HG03095 (cell line): ENCODE measurements at regions not wholly inside any gene's neighbourhood (a gene's known extent, or its start where the extent isn't known, plus 50 kb on each side); places are given as distances from the start of the nearest gene placed in this dataset.

Experiments used
- ATAC-seq: cut with Tn5 transposase; IDR thresholded peaks from one replicate; pipeline ENCODE4 v1.9.1; 2021; ENCODE audit warnings: moderate library complexity; ENCODE audit not compliant: unreplicated experiment

DNA sequence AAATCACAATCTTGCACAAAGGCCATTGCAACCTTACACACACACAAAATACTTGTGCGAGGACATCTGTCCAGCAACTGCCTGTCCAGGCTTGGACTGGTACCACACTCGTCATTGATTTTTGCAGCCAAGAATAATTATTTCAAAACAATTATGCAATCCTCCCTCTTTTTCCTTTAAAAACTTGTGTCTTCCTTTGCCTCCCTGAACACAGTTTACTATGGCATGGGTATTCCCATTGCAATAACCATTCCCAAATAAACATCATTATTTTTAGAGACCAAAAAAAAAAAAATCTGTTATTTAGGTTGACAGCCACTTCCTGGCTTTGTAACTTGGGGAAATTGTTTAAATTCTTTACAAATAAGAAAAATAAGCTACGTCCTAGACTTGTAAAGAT lies 54.0 kb downstream of the C11orf91 start:
- no peak for ATAC-seq

DNA sequence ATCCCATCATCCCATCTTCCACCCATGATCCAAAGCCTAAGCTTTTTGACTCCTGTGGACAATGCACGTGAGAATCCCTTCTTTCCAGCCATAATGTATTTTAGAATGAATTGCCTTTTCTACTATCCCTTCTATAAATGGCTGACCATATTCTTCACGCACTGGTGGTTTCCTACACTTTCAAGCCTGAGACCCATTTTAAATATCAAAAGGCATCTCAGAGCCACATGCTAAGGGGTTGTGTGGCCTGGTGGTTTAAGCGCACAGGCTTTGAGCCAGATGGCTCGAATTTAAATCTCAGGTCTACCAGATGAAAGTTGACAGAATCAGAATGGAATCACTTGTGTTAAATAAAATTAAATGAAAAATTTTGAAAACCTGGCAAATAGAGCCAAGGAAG lies 54.5 kb downstream of the C11orf91 start:
- ATAC-seq, result no peak

DNA sequence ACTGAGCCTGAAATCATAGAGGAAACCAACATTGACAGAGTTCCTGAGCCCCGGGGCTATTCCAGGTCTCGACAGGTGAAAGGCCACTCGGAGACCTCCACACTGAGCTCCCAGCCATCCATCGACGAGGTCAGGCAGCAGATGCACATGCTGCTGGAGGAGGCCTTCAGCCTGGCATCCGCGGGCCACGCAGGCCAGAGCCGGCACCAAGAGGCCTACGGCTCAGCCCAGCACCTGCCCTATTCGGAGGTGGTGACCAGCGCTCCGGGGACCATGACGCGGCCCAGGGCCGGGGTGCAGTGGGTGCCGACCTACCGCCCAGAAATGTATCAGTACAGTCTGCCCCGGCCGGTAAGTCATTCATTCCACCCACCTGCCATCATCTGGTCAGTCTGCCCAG lies 54.9 kb downstream of the C11orf91 start:
- ATAC-seq, result no peak

DNA sequence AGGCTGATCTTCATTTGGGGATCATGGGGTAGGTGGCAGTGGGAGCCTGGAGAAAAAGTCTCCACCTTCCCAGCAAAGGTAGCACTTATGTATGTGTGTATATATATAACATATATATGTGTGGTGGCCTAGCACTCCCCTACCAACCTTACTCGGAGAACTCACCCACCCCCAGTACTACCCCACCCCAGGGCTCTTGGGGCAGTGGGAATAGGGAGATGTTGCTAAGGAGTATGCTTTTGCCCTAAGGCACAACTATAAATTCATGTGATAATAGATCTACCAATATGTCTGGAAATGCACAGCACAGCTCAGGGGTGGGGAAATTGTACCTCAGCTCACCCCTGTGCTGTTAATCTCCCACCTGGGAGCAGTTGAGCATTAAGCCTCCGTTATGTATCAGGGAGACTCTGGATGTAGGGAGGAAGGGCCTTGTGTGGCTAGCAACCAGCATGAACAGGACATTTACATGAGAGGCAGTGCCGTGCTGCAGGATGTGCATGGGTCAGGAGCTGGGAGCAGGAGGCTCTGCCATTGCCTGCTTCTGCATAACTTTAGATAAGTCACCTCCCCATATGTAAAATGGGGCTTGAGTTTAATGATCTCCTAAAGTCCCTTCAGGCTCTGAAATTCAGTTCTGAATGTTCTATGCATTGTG lies 57.3 kb downstream of the C11orf91 start:
- no peak for ATAC-seq

DNA sequence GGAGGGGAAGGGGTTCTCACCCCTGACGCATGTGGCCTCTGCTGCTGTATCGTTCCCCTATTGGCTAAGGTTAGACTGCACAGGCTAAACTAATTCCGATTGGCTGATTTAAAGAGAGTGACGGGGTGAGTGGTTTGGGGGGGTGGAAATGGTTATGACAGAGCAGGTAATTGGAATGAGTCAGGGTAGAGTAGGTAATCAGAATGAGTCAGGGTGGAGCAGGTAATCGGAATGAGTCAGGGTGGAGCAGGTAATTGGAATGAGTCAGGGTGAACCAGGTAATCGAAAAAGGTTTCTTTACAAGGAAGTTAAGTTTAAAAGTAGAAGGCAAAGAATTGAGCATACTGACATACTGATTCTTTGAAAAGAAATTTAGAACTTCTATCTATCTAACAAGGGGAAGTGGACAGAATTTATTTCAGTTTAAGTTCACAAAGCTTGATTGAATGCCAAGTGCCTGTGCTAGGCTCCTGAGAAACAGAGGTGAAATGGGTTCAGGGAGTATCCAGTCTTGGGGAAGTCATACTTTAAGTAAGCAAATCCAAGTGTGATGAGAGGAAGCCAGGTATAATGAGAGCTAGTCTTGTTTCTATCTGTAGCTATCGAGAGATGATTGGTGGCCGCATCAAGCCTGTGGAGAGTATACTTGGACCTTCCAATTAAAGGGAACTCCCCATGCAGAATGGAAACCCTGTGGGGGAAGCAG lies 58.0 kb downstream of the C11orf91 start:
- no peak for ATAC-seq

DNA sequence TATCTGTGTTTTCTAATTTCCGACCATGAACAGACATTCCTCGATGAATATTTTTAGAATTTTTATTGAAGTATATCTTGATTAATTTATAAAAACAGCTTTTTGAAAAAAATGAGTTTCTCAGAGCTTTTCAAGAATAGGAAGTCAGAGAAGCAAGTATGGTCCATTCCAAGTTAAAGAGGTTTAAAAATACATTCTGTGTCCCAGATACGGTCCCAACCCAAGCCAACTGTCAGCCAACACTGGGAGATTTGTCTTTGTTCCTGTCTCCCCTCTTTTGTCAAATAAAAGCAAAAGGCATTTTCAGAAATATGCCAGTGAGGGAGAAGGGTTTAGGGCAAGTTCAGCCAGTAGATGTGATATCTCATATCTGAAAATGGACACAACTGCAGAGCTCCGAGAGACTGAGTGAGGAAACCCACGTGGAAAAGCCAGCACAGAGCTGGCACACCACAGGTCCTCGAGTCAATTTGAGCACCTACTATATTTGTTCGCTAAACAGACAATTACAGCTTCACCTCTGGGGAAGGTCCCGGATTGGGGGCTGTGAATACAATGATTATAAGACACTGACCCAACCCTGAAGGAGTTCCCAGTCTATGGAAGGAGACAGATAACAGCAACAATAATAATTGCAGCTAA lies 59.8 kb downstream of the C11orf91 start:
- ATAC-seq, result no peak

DNA sequence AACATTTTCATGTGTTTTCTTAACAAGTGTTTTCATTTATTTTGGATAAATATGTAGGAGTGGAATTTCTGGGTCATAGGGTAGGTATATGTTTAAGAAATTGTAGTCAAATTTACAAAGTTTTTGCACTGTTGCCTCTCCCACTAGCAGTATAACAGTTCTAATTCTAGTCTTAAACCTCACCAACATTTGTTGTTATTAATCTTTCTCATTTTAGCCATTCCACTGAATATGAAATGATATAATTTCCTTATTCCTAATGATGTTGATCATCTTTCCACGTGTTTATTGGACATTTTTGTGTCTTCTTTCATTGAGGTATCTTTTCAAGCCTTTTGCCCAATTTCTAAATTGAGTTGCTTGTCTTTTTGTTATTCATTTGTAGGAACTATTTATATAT lies 62.0 kb downstream of the C11orf91 start:
- no peak for ATAC-seq

DNA sequence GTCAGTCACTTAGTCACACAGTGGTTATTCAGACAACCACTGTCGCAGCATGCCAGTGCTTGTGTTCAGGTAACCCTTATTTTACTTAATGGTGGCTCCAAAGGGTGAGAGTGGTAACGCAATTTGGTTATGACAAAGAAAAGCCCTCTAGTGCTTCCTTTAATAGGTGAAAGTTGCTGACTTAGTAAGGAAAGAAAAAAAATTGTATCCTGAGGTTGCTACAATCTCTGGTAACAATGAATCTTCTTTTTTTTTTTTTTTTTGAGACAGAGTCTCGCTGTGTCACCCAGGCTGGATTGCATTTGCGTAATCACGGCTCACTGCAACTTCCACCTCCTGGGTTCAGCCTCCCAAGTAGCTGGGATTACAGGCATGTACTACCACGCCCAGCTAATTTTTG lies 64.5 kb downstream of the C11orf91 start:
- no peak for ATAC-seq

DNA sequence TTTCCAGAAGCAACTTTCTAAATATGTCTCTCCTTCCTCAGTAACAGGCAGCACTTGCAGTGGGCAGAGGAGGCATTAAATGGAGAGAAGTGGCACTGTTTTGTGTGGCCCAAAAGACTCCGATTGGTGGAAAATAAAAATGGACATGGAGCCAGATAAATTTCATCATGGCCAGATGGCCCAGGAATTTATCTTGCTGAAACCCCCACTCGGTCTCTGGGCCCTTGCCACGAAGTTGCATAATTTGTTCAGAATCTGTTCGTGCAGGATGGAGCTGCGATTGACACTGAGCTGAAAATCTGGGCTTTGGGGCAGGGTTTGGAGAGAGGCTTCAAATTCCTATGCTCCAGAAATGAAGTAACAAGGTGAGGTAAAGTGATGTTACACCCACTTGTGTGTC lies 65.5 kb downstream of the C11orf91 start:
- ATAC-seq, result no peak

DNA sequence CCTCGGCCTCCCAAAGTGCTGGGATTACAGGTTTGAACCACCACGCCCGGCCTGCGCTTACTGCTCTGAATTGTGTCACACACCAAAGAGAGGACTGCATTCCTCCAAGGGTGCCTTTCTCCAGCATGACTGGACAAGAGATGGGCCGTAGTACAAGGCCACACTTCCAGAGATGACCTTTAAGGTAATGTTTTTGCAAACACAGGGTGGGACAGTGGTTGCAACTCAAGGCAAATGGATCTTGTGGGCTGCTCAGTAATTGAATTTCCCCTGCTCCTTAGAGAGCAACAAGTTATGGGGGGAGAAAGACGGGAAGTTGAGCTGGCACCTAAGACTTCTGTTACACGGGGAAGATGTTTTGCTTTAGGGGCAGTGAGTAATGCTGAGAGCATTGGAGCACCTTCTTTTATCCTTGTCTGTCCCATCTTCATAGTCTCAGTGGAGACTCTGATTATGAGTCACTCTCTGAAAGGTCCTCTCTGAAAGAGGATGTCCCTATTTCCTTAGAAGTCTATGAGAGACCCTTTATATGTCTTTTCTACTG lies 66.3 kb downstream of the C11orf91 start:
- no peak for ATAC-seq

DNA sequence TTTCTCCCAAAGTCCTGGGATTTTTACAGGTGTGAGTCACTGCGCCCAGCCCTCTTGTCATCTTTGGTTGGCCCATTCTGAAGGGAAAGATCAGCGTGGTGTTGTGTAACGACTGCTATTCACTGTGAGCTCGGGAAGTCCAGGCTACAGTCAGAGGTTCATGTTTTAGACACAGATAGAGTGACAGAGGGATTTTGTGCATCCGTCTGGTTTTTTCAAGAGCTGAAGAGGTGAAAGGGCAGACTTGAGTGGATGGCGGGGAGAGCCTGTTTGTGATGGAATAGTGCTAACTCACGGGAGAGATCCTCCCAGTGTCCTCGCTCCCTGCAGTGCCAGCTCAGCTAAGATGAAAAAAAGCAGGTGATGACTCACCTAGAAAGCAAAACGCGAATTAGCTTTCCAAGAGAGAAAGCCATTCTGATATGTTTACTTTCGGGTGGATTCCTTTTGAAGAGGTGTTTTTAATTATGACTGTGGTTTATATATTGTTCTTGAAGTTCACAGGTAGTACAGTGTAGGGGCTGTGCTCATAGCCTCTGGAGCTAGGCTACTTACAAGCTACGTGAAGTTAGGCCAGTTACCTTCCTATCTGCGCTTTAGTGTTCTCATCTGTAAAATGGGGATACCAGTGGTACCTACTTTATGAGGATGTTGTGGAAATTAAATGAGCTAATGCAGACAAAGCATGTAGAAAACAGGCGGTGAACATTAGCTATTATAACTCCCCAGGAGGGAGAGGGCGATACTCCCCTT lies 67.2 kb downstream of the C11orf91 start:
- no peak for ATAC-seq

DNA sequence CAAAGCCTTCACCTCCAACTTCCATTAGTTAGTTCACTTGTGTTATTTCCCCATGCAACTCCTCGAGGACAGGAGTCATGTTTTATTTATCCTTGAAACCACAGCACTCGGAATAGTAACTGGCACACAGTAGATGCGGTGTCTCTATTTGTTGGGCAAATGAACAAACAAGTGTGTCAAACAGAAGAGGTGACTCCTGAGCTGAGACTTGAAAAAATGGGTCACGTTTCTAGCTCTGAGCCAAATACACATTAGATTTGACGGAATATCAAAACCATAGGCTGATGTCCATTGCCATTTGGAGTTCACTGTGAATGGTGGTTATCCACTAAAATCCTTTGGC lies 68.9 kb downstream of the C11orf91 start:
- ATAC-seq, result no peak

DNA sequence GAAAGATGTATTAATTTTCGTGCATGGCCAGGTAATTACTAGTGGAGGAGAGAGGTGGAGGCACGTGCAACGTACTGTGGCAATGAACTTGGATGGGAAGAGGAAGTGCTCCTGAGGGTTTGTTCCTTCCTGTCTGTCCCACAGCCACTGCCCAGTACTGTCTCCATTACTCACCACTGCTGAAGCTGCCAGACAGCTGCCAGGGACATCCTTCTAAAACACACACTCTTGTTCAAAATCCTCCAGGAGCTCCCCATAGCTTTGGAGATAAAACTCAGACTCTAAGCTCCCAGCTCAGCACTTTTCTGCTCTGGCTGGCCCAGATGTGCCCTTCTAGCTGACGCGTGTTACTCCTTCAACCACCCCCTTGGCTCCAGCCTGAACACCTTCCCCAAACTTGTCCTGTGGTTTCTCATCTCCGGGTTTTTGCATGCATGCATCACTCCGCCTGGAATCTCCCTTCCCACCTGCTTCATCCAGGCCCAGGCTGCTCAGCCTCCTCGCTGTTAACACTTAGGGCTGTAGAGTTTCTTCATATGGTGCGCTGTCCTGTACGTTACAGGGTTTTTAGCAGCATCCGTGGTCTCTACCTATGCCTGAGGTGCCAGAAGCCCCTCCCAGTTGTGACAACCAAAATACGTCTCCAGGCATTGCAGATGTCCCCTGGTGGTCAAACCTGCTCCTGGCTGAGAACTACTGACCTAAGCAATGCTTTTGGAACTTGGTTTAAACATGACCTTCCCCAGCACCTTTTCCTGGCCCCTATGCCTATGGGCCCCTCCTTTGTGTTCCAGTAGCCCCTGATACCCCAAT lies 69.5 kb downstream of the C11orf91 start:
- no peak for ATAC-seq

DNA sequence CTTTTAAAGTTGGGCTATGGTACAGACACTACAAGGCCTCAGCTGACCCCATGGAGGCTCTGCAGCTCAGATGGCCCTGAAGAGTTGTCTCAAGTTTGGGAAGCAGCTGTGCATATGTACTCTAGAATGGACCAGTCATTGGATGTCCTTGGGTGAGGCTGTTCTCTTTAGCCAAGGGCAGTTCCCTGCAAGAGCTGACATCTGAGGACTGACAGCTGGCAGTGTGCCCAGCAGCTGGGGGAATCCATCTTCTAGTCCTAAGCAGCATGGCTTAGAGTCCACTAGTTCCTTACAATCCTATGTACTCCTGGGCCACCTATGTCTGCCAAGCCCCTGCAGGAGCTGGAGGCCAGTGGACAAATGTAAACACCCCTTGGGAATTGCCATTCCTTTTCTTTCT lies 76.5 kb downstream of the C11orf91 start:
- ATAC-seq, result no peak

DNA sequence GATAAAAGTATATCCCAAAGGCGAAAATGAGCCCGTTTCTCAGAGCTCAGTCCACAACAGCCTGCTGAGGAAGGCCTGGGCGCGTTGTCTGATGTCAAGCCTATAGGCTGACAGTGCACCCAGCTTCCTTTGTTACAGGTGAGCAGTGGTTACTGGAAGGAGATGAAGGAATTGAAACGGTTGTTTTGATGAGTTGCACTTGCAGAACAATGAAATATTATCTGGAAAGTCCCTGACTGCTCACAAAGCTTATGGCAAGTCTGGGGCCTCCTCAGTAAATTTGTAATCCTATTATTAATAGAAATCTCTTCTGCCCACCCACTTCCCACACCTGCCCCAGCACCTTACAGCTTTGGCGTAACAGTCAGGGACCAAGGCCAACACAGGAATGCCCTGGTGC lies 77.8 kb downstream of the C11orf91 start:
- no peak for ATAC-seq

DNA sequence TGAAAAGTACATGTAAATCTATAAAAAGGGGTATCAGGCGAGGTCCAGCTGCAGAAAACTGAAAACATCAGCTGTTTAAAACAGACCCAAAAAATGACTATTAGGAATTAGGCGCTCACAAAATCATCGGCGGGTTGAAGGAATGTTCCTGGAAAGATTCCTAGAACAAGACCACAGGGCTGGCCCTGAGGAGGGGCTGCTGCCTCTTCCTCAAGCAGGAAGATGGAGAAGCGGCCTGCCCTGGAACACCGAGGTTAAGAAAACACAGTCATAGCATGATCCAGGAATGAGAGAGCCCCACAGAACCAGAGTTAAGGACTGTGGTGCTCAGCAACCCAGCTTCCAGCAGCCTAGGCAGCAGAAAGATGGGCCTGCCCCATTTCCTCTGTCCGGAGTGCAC lies 78.4 kb downstream of the C11orf91 start:
- no peak for ATAC-seq

DNA sequence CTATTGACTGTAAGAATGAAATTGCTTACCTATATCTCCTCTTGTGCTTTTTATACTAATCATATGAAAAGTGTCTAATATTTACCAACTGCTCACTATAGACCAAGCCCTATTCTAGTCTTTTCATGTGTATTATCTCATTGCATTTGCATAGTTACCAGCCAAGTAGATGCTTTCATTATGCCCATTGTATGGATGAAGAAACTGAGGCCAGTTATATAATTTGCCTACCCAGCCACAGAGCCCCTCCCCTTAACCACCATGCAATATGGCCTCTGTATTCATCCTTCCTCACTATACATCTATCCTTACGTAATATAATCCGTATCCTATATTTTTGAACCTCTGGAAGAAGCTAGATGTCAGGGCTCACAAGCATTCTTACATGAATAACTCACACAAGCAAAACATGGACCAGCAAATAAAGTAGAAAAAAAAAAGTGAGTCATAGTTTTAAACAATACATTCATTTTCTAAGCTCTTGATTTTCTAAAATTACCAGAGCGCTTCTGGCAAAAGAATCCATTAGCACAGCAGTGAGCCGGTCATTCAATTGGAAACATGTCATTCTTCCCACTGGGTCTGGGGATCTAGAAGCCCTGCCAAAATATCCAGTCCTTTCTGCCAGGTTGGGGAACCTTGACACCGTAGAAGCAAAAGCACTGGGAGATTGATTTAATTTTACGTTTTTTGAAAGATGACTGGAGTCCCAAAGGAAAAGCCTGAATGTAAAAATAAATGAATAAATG lies 80.0 kb downstream of the C11orf91 start:
- no peak for ATAC-seq

DNA sequence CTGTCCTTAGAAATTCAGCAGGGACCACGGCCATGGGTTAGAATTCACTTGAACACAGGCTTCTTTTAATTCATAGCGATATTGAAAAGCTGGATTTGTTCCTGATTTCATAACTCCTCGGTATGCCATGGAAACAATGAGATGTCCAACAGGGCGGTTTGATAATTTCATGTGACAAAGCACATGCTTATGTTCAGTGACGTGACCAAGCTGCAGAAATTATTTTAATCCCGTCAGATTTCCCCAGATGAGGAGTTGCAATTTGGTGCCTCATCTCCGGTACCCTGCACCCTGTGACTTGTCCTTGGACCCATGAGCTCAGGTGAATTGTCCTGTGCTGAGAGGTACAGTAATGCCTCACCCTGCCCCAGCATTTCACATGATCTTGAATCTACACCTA lies 81.7 kb downstream of the C11orf91 start:
- no peak for ATAC-seq

DNA sequence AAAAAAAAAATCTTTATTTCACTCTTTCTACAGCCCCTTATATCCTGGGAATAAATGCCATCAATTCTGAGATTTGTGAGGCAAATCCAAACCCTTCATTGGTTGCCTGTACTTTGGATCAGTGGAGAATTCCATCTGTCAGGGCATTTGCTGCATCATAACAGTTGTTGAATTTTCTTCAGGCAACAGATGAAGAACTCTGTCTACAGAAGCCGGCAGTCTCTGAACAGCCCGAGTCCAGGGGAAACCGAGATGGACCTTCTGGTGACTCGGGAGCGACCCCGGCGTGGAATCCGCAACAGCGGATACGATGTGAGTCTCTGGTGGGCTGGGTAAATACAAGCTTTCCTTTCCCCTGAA lies 82.3 kb downstream of the C11orf91 start:
- ATAC-seq, result no peak
